H1 (cell line): ENCODE measurements at regions not wholly inside any gene's neighbourhood (a gene's known extent, or its start where the extent isn't known, plus 50 kb on each side); places are given as distances from the start of the nearest gene placed in this dataset.

Experiments
- CTCF ChIA-PET: fragments of 300-600 bp; sonication (Branson Sonifier 250); formaldehyde crosslinking; loops from one replicate; lab custom pipeline; 2021; ENCODE audit not compliant: partially characterized antibody; lab: Charles Lee
- POLR2A ChIA-PET: fragments of 300-600 bp; sonication (Branson Sonifier 250); formaldehyde crosslinking; loops from one replicate; lab custom pipeline; 2021; ENCODE audit warnings: inconsistent platforms; ENCODE audit not compliant: partially characterized antibody; lab: Charles Lee
- DNase-seq, 2 experiments: peaks; one replicate each; pipeline versions ENCODE4 v3.0.0 to v3.0.0-alpha.2; 2010 to 2022; ENCODE audit warnings: low spot score in 2 of 2, low read depth in 1 of 2, mixed read lengths in 1 of 2
- FAIRE-seq: peaks from 2 replicates; lab custom pipeline; 2011; peaks lifted over from hg19 to GRCh38; lab: Jason Lieb, UNC
- H2AFZ ChIP-seq: 2 replicates; pipeline ENCODE4 v1.8.1; 2012; ENCODE audit warnings: low read length, inconsistent platforms
- H2AK5ac ChIP-seq: 2 replicates; pipeline ENCODE4 v1.6.1; 2013; ENCODE audit warnings: low read depth, low read length
- H2BK120ac ChIP-seq: replicated peaks from 2 replicates; pipeline ENCODE3; 2013; ENCODE audit warnings: low read depth, low read length, inconsistent platforms
- H2BK12ac ChIP-seq: 2 replicates; pipeline ENCODE4 v1.6.1; 2013; ENCODE audit warnings: low read depth, low read length
- H2BK15ac ChIP-seq: 2 replicates; pipeline ENCODE4 v1.6.1; 2013; ENCODE audit warnings: low read length
- H2BK20ac ChIP-seq: 2 replicates; pipeline ENCODE4 v1.6.1; 2013; ENCODE audit warnings: low read length
- H2BK5ac ChIP-seq: 2 replicates; pipeline ENCODE4 v1.6.1; 2013; ENCODE audit warnings: low read depth, low read length
- H3K14ac ChIP-seq: 2 replicates; pipeline ENCODE4 v1.6.1; 2013; ENCODE audit warnings: inconsistent platforms; ENCODE audit not compliant: insufficient read length
- H3K18ac ChIP-seq: 2 replicates; pipeline ENCODE4 v1.6.1; 2013; ENCODE audit warnings: low read length; ENCODE audit errors: extremely low read depth
- H3K23ac ChIP-seq: 2 replicates; pipeline ENCODE4 v1.6.1; 2013; ENCODE audit warnings: inconsistent platforms; ENCODE audit not compliant: insufficient read length
- H3K23me2 ChIP-seq: 2 replicates; pipeline ENCODE4 v1.6.1; 2013; ENCODE audit warnings: low read depth, low read length
- H3K27ac ChIP-seq: 2 replicates; pipeline ENCODE4 v1.6.1; 2011; ENCODE audit warnings: low read depth, low read length, inconsistent platforms
- H3K27me3 ChIP-seq, 4 experiments: replicated peaks in 1 of 4; 1 replicate in 1 of 4; 2 replicates in 3 of 4; pipeline versions ENCODE4 v1.6.1 to v1.8.1; 2011 to 2013; ENCODE audit warnings: low read length in 3 of 4, mild to moderate bottlenecking in 3 of 4, inconsistent platforms in 2 of 4, mixed read lengths in 2 of 4, moderate library complexity in 1 of 4; ENCODE audit not compliant: control insufficient read depth in 3 of 4, insufficient read depth in 3 of 4; ENCODE audit errors: extremely low read depth in 1 of 4
- H3K36me3 ChIP-seq, 4 experiments: 2 replicates each; pipeline versions ENCODE4 v1.6.1 to v1.8.1; 2011 to 2013; ENCODE audit warnings: mild to moderate bottlenecking in 4 of 4, low read length in 3 of 4, moderate library complexity in 2 of 4, control low read depth in 1 of 4, inconsistent platforms in 1 of 4; ENCODE audit not compliant: insufficient read depth in 4 of 4, control insufficient read depth in 2 of 4
- H3K4ac ChIP-seq: replicated peaks from 2 replicates; pipeline ENCODE3; 2013; ENCODE audit warnings: low read length, low read depth, mixed read lengths, inconsistent platforms; ENCODE audit not compliant: insufficient read length
- H3K4me1 ChIP-seq, 4 experiments: replicated peaks in 1 of 4; 1 replicate in 1 of 4; 2 replicates in 3 of 4; pipeline versions ENCODE4 v1.6.1 to v1.8.1; 2011 to 2013; ENCODE audit warnings: low read length in 3 of 4, inconsistent platforms in 2 of 4, mixed read lengths in 1 of 4; ENCODE audit not compliant: insufficient read depth in 4 of 4, control insufficient read depth in 3 of 4
- H3K4me2 ChIP-seq, 2 experiments: 2 replicates each; pipeline versions ENCODE4 v1.6.1 to v1.8.1; 2011 to 2013; ENCODE audit warnings: low read depth in 2 of 2, low read length in 2 of 2, control low read depth in 1 of 2, inconsistent platforms in 1 of 2, mild to moderate bottlenecking in 1 of 2; ENCODE audit not compliant: insufficient read depth in 1 of 2
- H3K4me3 ChIP-seq, 4 experiments: fragments of 200-600, 300-600 bp in 1 of 4; sonication (generic), shearing (Covaris generic), sonication (Bioruptor Twin) in 1 of 4; 2 replicates each; pipeline versions ENCODE4 v1.5.1 to v1.8.1; 2011 to 2016; ENCODE audit warnings: low read length in 4 of 4, low read depth in 3 of 4, control low read depth in 2 of 4, inconsistent platforms in 2 of 4, mild to moderate bottlenecking in 2 of 4, mixed read lengths in 1 of 4, moderate library complexity in 1 of 4; ENCODE audit not compliant: insufficient read depth in 2 of 4; ENCODE audit errors: extremely low read depth in 1 of 4
- H3K56ac ChIP-seq: replicated peaks from 2 replicates; pipeline ENCODE3; 2013; ENCODE audit warnings: low read depth, mild to moderate bottlenecking, mixed read lengths, low read length, inconsistent platforms; ENCODE audit not compliant: insufficient read length
- H3K79me1 ChIP-seq: 2 replicates; pipeline ENCODE4 v1.6.1; 2013; ENCODE audit warnings: low read depth, low read length, control low read depth
- H3K79me2 ChIP-seq, 2 experiments: 2 replicates each; pipeline versions ENCODE4 v1.6.1 to v1.8.1; 2012 to 2013; ENCODE audit warnings: low read length in 2 of 2, mild to moderate bottlenecking in 2 of 2, inconsistent platforms in 1 of 2; ENCODE audit not compliant: insufficient read depth in 2 of 2, control insufficient read depth in 1 of 2
- H3K9ac ChIP-seq, 4 experiments: replicated peaks in 1 of 4; 1 replicate in 1 of 4; 2 replicates in 3 of 4; pipeline versions ENCODE4 v1.6.1 to v1.8.1; 2011 to 2013; ENCODE audit warnings: low read depth in 3 of 4, low read length in 3 of 4, control low read depth in 2 of 4, mild to moderate bottlenecking in 2 of 4, moderate library complexity in 2 of 4, inconsistent platforms in 1 of 4; ENCODE audit errors: extremely low read depth in 1 of 4
- H3K9me3 ChIP-seq, 2 experiments: 2 replicates each; pipeline versions ENCODE4 v1.6.1 to v1.8.1; 2012 to 2013; ENCODE audit warnings: mild to moderate bottlenecking in 2 of 2, moderate library complexity in 2 of 2, control low read depth in 1 of 2, inconsistent platforms in 1 of 2, low read depth in 1 of 2, low read length in 1 of 2, mixed read lengths in 1 of 2; ENCODE audit not compliant: insufficient read depth in 2 of 2
- H4K20me1 ChIP-seq, 2 experiments: replicated peaks in 1 of 2; 2 replicates each; pipeline versions ENCODE3 to v1.8.1; 2011 to 2013; ENCODE audit warnings: inconsistent platforms in 2 of 2, low read length in 2 of 2, mild to moderate bottlenecking in 1 of 2; ENCODE audit not compliant: insufficient read depth in 2 of 2, control insufficient read depth in 1 of 2
- H4K5ac ChIP-seq: 2 replicates; pipeline ENCODE4 v1.6.1; 2013; ENCODE audit warnings: low read length, low read depth, mixed read lengths, inconsistent platforms; ENCODE audit not compliant: insufficient read length
- H4K8ac ChIP-seq: 2 replicates; pipeline ENCODE4 v1.8.0; 2013; ENCODE audit warnings: mild to moderate bottlenecking, moderate library complexity, low read length, inconsistent platforms; ENCODE audit not compliant: insufficient read depth; ENCODE audit errors: extremely low read depth
- H4K91ac ChIP-seq: replicated peaks from 2 replicates; pipeline ENCODE3; 2013; ENCODE audit warnings: low read length, mixed read lengths, inconsistent platforms; ENCODE audit not compliant: insufficient read length
- PHF8 ChIP-seq: fragments of 200-600 bp; sonication (generic); conservative IDR thresholded peaks from 2 replicates; pipeline ENCODE4 v1.7.1; 2012; ENCODE audit warnings: low read depth, mild to moderate bottlenecking, inconsistent platforms, low read length, moderate library complexity
- WGBS, 2 experiments: shearing (Covaris generic) in 1 of 2; methylation state at CpG; one replicate each; pipeline versions ENCODE4 v1.1.6 to v1.1.7; 2013 to 2015; ENCODE audit warnings: low lambda C conversion rate in 2 of 2, mixed read lengths in 2 of 2, inconsistent platforms in 1 of 2, low coverage in 1 of 2, missing lambda C conversion rate in 1 of 2; ENCODE audit not compliant: insufficient replicate concordance in 2 of 2, insufficient coverage in 1 of 2, insufficient read length in 1 of 2; ENCODE audit errors: extremely low coverage in 1 of 2, missing lambda C conversion rate in 1 of 2; 5-methylcytosine and 5-hydroxymethylcytosine counted together

GRCh38 chr4:100106982-100107381 is 83.3 kb downstream of the DDIT4L start:
- CTCF ChIA-PET, result interaction anchor here (0.9 to 6.6 kb wide), 6 partner anchors 9 to 108 kb away, joined by 3 to 54 read pairs (median 4); no protein-coding TSS in a partner anchor
- no peak overlapping the region for H3K23ac ChIP-seq
- no peak for TF ChIP-seq PHF8

More at GRCh38 chr4:100106982-100107381, 83.3 kb downstream of the DDIT4L start:
- FAIRE-seq, result no peak
- POLR2A ChIA-PET, result no interaction called here
- H3K14ac ChIP-seq, result no peak overlapping the region
- DNase-seq, result no peak
- no peak overlapping the region for H3K4ac ChIP-seq
- H3K79me2 ChIP-seq, result no peaks in the 10 kb centered on the region
- H3K18ac ChIP-seq, result no peak overlapping the region
- no peaks in the 10 kb centered on the region for H4K20me1 ChIP-seq
- H2BK20ac ChIP-seq, result no peak overlapping the region
- H2BK15ac ChIP-seq, result no peak overlapping the region
- H3K79me1 ChIP-seq, result no peaks in the 10 kb centered on the region
- no peak overlapping the region for H3K9ac ChIP-seq
- H3K27me3 ChIP-seq, result no peaks in the 10 kb centered on the region
- no peak overlapping the region for H2BK12ac ChIP-seq
- no peak overlapping the region for H3K56ac ChIP-seq
- H3K4me2 ChIP-seq, result no peak overlapping the region
- peak overlapping the region; percentile 70; the same call in 1 of the 2 replicates for H2AFZ ChIP-seq
- 100% methylated on average over 1 of the region's 1 CpG; no CpG with 5 or more reads in 1 of the 2 experiments for WGBS, 2 experiments
- no peak overlapping the region for H2BK120ac ChIP-seq
- no peak overlapping the region for H4K91ac ChIP-seq
- no peak overlapping the region for H4K5ac ChIP-seq
- H4K8ac ChIP-seq, result no peak overlapping the region
- H3K4me1 ChIP-seq, result no peaks in the 10 kb centered on the region; a peak in 1 of 7 replicates
- H3K36me3 ChIP-seq, result no peaks in the 10 kb centered on the region
- H3K27ac ChIP-seq, result no peak overlapping the region
- H3K4me3 ChIP-seq, result no peak overlapping the region
- H3K9me3 ChIP-seq, result no peaks in the 10 kb centered on the region
- no peaks in the 10 kb centered on the region for H3K23me2 ChIP-seq
- no peak overlapping the region for H2BK5ac ChIP-seq
- H2AK5ac ChIP-seq, result no peak overlapping the region
